H1 (cell line): ENCODE measurements at regions not wholly inside any gene's neighbourhood (a gene's known extent, or its start where the extent isn't known, plus 50 kb on each side); places are given as distances from the start of the nearest gene placed in this dataset.

Source experiments
- CTCF ChIA-PET: fragments of 300-600 bp; sonication (Branson Sonifier 250); formaldehyde crosslinking; loops from one replicate; lab custom pipeline; 2021; ENCODE audit not compliant: partially characterized antibody; lab: Charles Lee
- POLR2A ChIA-PET: fragments of 300-600 bp; sonication (Branson Sonifier 250); formaldehyde crosslinking; loops from one replicate; lab custom pipeline; 2021; ENCODE audit warnings: inconsistent platforms; ENCODE audit not compliant: partially characterized antibody; lab: Charles Lee
- DNase-seq, 2 experiments: peaks; one replicate each; pipeline versions ENCODE4 v3.0.0 to v3.0.0-alpha.2; 2010 to 2022; ENCODE audit warnings: low spot score in 2 of 2, low read depth in 1 of 2, mixed read lengths in 1 of 2
- FAIRE-seq: peaks from 2 replicates; lab custom pipeline; 2011; peaks lifted over from hg19 to GRCh38; lab: Jason Lieb, UNC
- H2AFZ ChIP-seq: 2 replicates; pipeline ENCODE4 v1.8.1; 2012; ENCODE audit warnings: low read length, inconsistent platforms
- H2AK5ac ChIP-seq: 2 replicates; pipeline ENCODE4 v1.6.1; 2013; ENCODE audit warnings: low read depth, low read length
- H2BK120ac ChIP-seq: replicated peaks from 2 replicates; pipeline ENCODE3; 2013; ENCODE audit warnings: low read depth, low read length, inconsistent platforms
- H2BK12ac ChIP-seq: 2 replicates; pipeline ENCODE4 v1.6.1; 2013; ENCODE audit warnings: low read depth, low read length
- H2BK15ac ChIP-seq: 2 replicates; pipeline ENCODE4 v1.6.1; 2013; ENCODE audit warnings: low read length
- H2BK20ac ChIP-seq: 2 replicates; pipeline ENCODE4 v1.6.1; 2013; ENCODE audit warnings: low read length
- H2BK5ac ChIP-seq: 2 replicates; pipeline ENCODE4 v1.6.1; 2013; ENCODE audit warnings: low read depth, low read length
- H3K14ac ChIP-seq: 2 replicates; pipeline ENCODE4 v1.6.1; 2013; ENCODE audit warnings: inconsistent platforms; ENCODE audit not compliant: insufficient read length
- H3K18ac ChIP-seq: 2 replicates; pipeline ENCODE4 v1.6.1; 2013; ENCODE audit warnings: low read length; ENCODE audit errors: extremely low read depth
- H3K23ac ChIP-seq: 2 replicates; pipeline ENCODE4 v1.6.1; 2013; ENCODE audit warnings: inconsistent platforms; ENCODE audit not compliant: insufficient read length
- H3K23me2 ChIP-seq: 2 replicates; pipeline ENCODE4 v1.6.1; 2013; ENCODE audit warnings: low read depth, low read length
- H3K27ac ChIP-seq: 2 replicates; pipeline ENCODE4 v1.6.1; 2011; ENCODE audit warnings: low read depth, low read length, inconsistent platforms
- H3K27me3 ChIP-seq, 4 experiments: replicated peaks in 1 of 4; 1 replicate in 1 of 4; 2 replicates in 3 of 4; pipeline versions ENCODE4 v1.6.1 to v1.8.1; 2011 to 2013; ENCODE audit warnings: low read length in 3 of 4, mild to moderate bottlenecking in 3 of 4, inconsistent platforms in 2 of 4, mixed read lengths in 2 of 4, moderate library complexity in 1 of 4; ENCODE audit not compliant: control insufficient read depth in 3 of 4, insufficient read depth in 3 of 4; ENCODE audit errors: extremely low read depth in 1 of 4
- H3K36me3 ChIP-seq, 4 experiments: 2 replicates each; pipeline versions ENCODE4 v1.6.1 to v1.8.1; 2011 to 2013; ENCODE audit warnings: mild to moderate bottlenecking in 4 of 4, low read length in 3 of 4, moderate library complexity in 2 of 4, control low read depth in 1 of 4, inconsistent platforms in 1 of 4; ENCODE audit not compliant: insufficient read depth in 4 of 4, control insufficient read depth in 2 of 4
- H3K4ac ChIP-seq: replicated peaks from 2 replicates; pipeline ENCODE3; 2013; ENCODE audit warnings: low read length, low read depth, mixed read lengths, inconsistent platforms; ENCODE audit not compliant: insufficient read length
- H3K4me1 ChIP-seq, 4 experiments: replicated peaks in 1 of 4; 1 replicate in 1 of 4; 2 replicates in 3 of 4; pipeline versions ENCODE4 v1.6.1 to v1.8.1; 2011 to 2013; ENCODE audit warnings: low read length in 3 of 4, inconsistent platforms in 2 of 4, mixed read lengths in 1 of 4; ENCODE audit not compliant: insufficient read depth in 4 of 4, control insufficient read depth in 3 of 4
- H3K4me2 ChIP-seq, 2 experiments: 2 replicates each; pipeline versions ENCODE4 v1.6.1 to v1.8.1; 2011 to 2013; ENCODE audit warnings: low read depth in 2 of 2, low read length in 2 of 2, control low read depth in 1 of 2, inconsistent platforms in 1 of 2, mild to moderate bottlenecking in 1 of 2; ENCODE audit not compliant: insufficient read depth in 1 of 2
- H3K4me3 ChIP-seq, 4 experiments: fragments of 200-600, 300-600 bp in 1 of 4; sonication (generic), shearing (Covaris generic), sonication (Bioruptor Twin) in 1 of 4; 2 replicates each; pipeline versions ENCODE4 v1.5.1 to v1.8.1; 2011 to 2016; ENCODE audit warnings: low read length in 4 of 4, low read depth in 3 of 4, control low read depth in 2 of 4, inconsistent platforms in 2 of 4, mild to moderate bottlenecking in 2 of 4, mixed read lengths in 1 of 4, moderate library complexity in 1 of 4; ENCODE audit not compliant: insufficient read depth in 2 of 4; ENCODE audit errors: extremely low read depth in 1 of 4
- H3K56ac ChIP-seq: replicated peaks from 2 replicates; pipeline ENCODE3; 2013; ENCODE audit warnings: low read depth, mild to moderate bottlenecking, mixed read lengths, low read length, inconsistent platforms; ENCODE audit not compliant: insufficient read length
- H3K79me1 ChIP-seq: 2 replicates; pipeline ENCODE4 v1.6.1; 2013; ENCODE audit warnings: low read depth, low read length, control low read depth
- H3K79me2 ChIP-seq, 2 experiments: 2 replicates each; pipeline versions ENCODE4 v1.6.1 to v1.8.1; 2012 to 2013; ENCODE audit warnings: low read length in 2 of 2, mild to moderate bottlenecking in 2 of 2, inconsistent platforms in 1 of 2; ENCODE audit not compliant: insufficient read depth in 2 of 2, control insufficient read depth in 1 of 2
- H3K9ac ChIP-seq, 4 experiments: replicated peaks in 1 of 4; 1 replicate in 1 of 4; 2 replicates in 3 of 4; pipeline versions ENCODE4 v1.6.1 to v1.8.1; 2011 to 2013; ENCODE audit warnings: low read depth in 3 of 4, low read length in 3 of 4, control low read depth in 2 of 4, mild to moderate bottlenecking in 2 of 4, moderate library complexity in 2 of 4, inconsistent platforms in 1 of 4; ENCODE audit errors: extremely low read depth in 1 of 4
- H3K9me3 ChIP-seq, 2 experiments: 2 replicates each; pipeline versions ENCODE4 v1.6.1 to v1.8.1; 2012 to 2013; ENCODE audit warnings: mild to moderate bottlenecking in 2 of 2, moderate library complexity in 2 of 2, control low read depth in 1 of 2, inconsistent platforms in 1 of 2, low read depth in 1 of 2, low read length in 1 of 2, mixed read lengths in 1 of 2; ENCODE audit not compliant: insufficient read depth in 2 of 2
- H4K20me1 ChIP-seq, 2 experiments: replicated peaks in 1 of 2; 2 replicates each; pipeline versions ENCODE3 to v1.8.1; 2011 to 2013; ENCODE audit warnings: inconsistent platforms in 2 of 2, low read length in 2 of 2, mild to moderate bottlenecking in 1 of 2; ENCODE audit not compliant: insufficient read depth in 2 of 2, control insufficient read depth in 1 of 2
- H4K5ac ChIP-seq: 2 replicates; pipeline ENCODE4 v1.6.1; 2013; ENCODE audit warnings: low read length, low read depth, mixed read lengths, inconsistent platforms; ENCODE audit not compliant: insufficient read length
- H4K8ac ChIP-seq: 2 replicates; pipeline ENCODE4 v1.8.0; 2013; ENCODE audit warnings: mild to moderate bottlenecking, moderate library complexity, low read length, inconsistent platforms; ENCODE audit not compliant: insufficient read depth; ENCODE audit errors: extremely low read depth
- H4K91ac ChIP-seq: replicated peaks from 2 replicates; pipeline ENCODE3; 2013; ENCODE audit warnings: low read length, mixed read lengths, inconsistent platforms; ENCODE audit not compliant: insufficient read length
- ASH2L ChIP-seq: fragments of 200-600, 300-600 bp; sonication (generic); IDR thresholded peaks from one replicate; pipeline ENCODE4 v1.7.1; 2017; ENCODE audit warnings: low read length
- CTCF ChIP-seq, 3 experiments: IDR thresholded peaks; 1 replicate in 2 of 3; 2 replicates in 1 of 3; pipeline versions ENCODE4 v1.5.1 to v1.6.1; 2011; ENCODE audit warnings: low read length in 3 of 3, mild to moderate bottlenecking in 3 of 3, inconsistent platforms in 2 of 3, low read depth in 1 of 3, moderate library complexity in 1 of 3; ENCODE audit not compliant: insufficient read depth in 1 of 3; ENCODE audit errors: control extremely low read depth in 1 of 3
- MAFK ChIP-seq: IDR thresholded peaks from 2 replicates; pipeline ENCODE4 v1.6.1; 2012; ENCODE audit warnings: low read depth, mild to moderate bottlenecking, improper control_type of control experiment, low read length
- NANOG ChIP-seq: IDR thresholded peaks from 2 replicates; pipeline ENCODE4 v1.6.1; 2011; ENCODE audit warnings: low read length, low read depth, mild to moderate bottlenecking, inconsistent platforms; ENCODE audit not compliant: insufficient read depth, poor library complexity, severe bottlenecking
- PHF8 ChIP-seq: fragments of 200-600 bp; sonication (generic); conservative IDR thresholded peaks from 2 replicates; pipeline ENCODE4 v1.7.1; 2012; ENCODE audit warnings: low read depth, mild to moderate bottlenecking, inconsistent platforms, low read length, moderate library complexity
- RAD21 ChIP-seq, 2 experiments: IDR thresholded peaks in 1 of 2; conservative IDR thresholded peaks in 1 of 2; 2 replicates each; pipeline ENCODE4 v1.6.1; 2011; ENCODE audit warnings: low read depth in 2 of 2, low read length in 2 of 2, improper control_type of control experiment in 1 of 2, inconsistent platforms in 1 of 2, mild to moderate bottlenecking in 1 of 2, moderate library complexity in 1 of 2
- RFX5 ChIP-seq: IDR thresholded peaks from 2 replicates; pipeline ENCODE4 v1.6.1; 2011; ENCODE audit warnings: low read depth, low read length, improper control_type of control experiment, borderline replicate concordance
- WGBS, 2 experiments: shearing (Covaris generic) in 1 of 2; methylation state at CpG; one replicate each; pipeline versions ENCODE4 v1.1.6 to v1.1.7; 2013 to 2015; ENCODE audit warnings: low lambda C conversion rate in 2 of 2, mixed read lengths in 2 of 2, inconsistent platforms in 1 of 2, low coverage in 1 of 2, missing lambda C conversion rate in 1 of 2; ENCODE audit not compliant: insufficient replicate concordance in 2 of 2, insufficient coverage in 1 of 2, insufficient read length in 1 of 2; ENCODE audit errors: extremely low coverage in 1 of 2, missing lambda C conversion rate in 1 of 2; 5-methylcytosine and 5-hydroxymethylcytosine counted together
- TF ChIP-seq, protein P1 (sequence below): IDR thresholded peaks from 2 replicates; pipeline ENCODE4 v1.6.1; 2012; ENCODE audit warnings: inconsistent platforms
- TF ChIP-seq, protein P2 (sequence below): IDR thresholded peaks from 2 replicates; pipeline ENCODE4 v1.6.1; 2012; ENCODE audit warnings: inconsistent platforms

GRCh38 chrX:13923845-13924244 is 105.8 kb downstream of the GEMIN8 start:
- no peak overlapping the region for H3K9ac ChIP-seq
- no peaks in the 10 kb centered on the region for H4K20me1 ChIP-seq
- H2BK15ac ChIP-seq: no peak overlapping the region
- no peak overlapping the region for H2BK5ac ChIP-seq
- 87% methylated on average over 5 of the region's 5 CpGs; no CpG with 5 or more reads in 1 of the 2 experiments for WGBS, 2 experiments
- no peak overlapping the region for H4K91ac ChIP-seq
- H2AFZ ChIP-seq: no peak overlapping the region
- no peak overlapping the region for H4K8ac ChIP-seq
- H3K56ac ChIP-seq: no peak overlapping the region
- no peak overlapping the region for H3K4ac ChIP-seq
- H3K79me1 ChIP-seq: no peaks in the 10 kb centered on the region; the same call in 1 of the 2 replicates
- no peak overlapping the region for H2BK12ac ChIP-seq
- H3K23ac ChIP-seq: no peak overlapping the region
- no peaks in the 10 kb centered on the region for H3K9me3 ChIP-seq
- ChIA-PET POLR2A (interaction anchor here (1.0 to 1.6 kb wide), 2 partner anchors 9 to 106 kb away, joined by 3 to 4 read pairs; partner anchors contain the start of gene GEMIN8), CTCF (interaction anchor here (1.0 to 1.9 kb wide), 6 partner anchors 14 to 108 kb away, joined by 3 to 7 read pairs (median 4); partner anchors contain the start of gene GEMIN8)
- no peak overlapping the region for H4K5ac ChIP-seq
- no peak overlapping the region for H3K4me2 ChIP-seq
- H3K4me1 ChIP-seq: peaks cover 0 to 4% (median 0%) of the 10 kb centered on the region in 4 experiments; a peak in 2 of 7 replicates
- H3K18ac ChIP-seq: no peak overlapping the region
- no peak overlapping the region for H3K27ac ChIP-seq
- H2BK20ac ChIP-seq: no peak overlapping the region
- TF ChIP-seq NANOG (no peak), RFX5 (no peak), RAD21 (IDR thresholded peaks at IDR 0.05 in 1 of 2, conservative IDR thresholded peaks at IDR 0.05 in 1 of 2; ENCODE audit: low read depth in 2 of 2, low read length in 2 of 2) (peak; percentile 40 to 52), ASH2L (no peak), PHF8 (no peak), MAFK (no peak), CTCF (IDR thresholded peaks at IDR 0.05; ENCODE audit: control extremely low read depth in 1 of 3, insufficient read depth in 1 of 3, low read depth in 1 of 3, low read length in 3 of 3) (peak in 1 of 3 experiments; percentile 14; a peak in 2 of 4 replicates)
- TF ChIP-seq, protein P1, sequence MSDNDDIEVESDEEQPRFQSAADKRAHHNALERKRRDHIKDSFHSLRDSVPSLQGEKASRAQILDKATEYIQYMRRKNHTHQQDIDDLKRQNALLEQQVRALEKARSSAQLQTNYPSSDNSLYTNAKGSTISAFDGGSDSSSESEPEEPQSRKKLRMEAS: no peak
- TF ChIP-seq, protein P2, sequence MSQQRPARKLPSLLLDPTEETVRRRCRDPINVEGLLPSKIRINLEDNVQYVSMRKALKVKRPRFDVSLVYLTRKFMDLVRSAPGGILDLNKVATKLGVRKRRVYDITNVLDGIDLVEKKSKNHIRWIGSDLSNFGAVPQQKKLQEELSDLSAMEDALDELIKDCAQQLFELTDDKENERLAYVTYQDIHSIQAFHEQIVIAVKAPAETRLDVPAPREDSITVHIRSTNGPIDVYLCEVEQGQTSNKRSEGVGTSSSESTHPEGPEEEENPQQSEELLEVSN: no peak
- TF ChIP-seq, all 59 proteins: peak for 2
- Histone ChIP-seq H3K14ac (no peak overlapping the region), H3K79me2 (peaks cover 2 to 70% of the 10 kb centered on the region in 2 experiments; a peak in 2 of 4 replicates), H3K23me2 (no peaks in the 10 kb centered on the region), H2BK120ac (no peak overlapping the region), H3K36me3 (peaks cover 0 to 3% (median 0%) of the 10 kb centered on the region in 4 experiments; a peak in 2 of 8 replicates), H3K4me3 (no peak overlapping the region), H2AK5ac (no peak overlapping the region), H3K27me3 (no peaks in the 10 kb centered on the region)
- no peak for FAIRE-seq
- no peak for DNase-seq
